ENCODE measurements at regions not wholly inside any gene's neighbourhood (a gene's known extent, or its start where the extent isn't known, plus 50 kb on each side); places are given as distances from the start of the nearest gene placed in this dataset.

GRCh38 chr3:144185276-144185675, 213.7 kb downstream of the DIPK2A start:
- TF ChIP-seq ZNF274 (IDR thresholded peaks at IDR 0.05; ENCODE audit: low read depth, low read length), result no peak

GRCh38 chr3:144187531-144188210, 216.0 kb downstream of the DIPK2A start:
- TF ChIP-seq ZNF274 (IDR thresholded peaks at IDR 0.05; ENCODE audit: low read depth, low read length), result no peak
- H3K4me3 ChIP-seq (ENCODE audit: low read length), result no peak overlapping the region

More at GRCh38 chr3:144185276-144185675, 213.7 kb downstream of the DIPK2A start:
- no peak overlapping the region for H3K4me3 ChIP-seq (ENCODE audit: low read length)

DNA sequence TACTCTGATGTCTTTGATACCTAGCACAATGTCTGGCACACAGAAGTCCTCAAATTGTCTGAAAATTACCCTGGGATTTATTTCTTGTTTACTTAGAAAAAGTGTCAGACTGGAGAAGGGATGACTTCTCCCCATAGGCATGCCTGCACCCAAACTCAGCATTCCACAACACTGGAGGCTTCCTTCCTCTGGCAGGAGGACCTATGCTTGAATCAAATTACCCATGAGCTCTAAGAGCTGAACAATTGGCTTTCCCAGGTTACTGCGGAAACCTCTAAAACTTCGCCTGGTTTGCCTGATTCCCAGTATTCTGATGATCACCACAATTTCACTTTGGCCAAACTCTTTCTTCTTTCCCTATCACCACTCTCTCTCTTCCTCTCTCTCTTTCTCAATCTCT, 217.4 kb downstream of the DIPK2A start:
- TF ChIP-seq ZNF274 (IDR thresholded peaks at IDR 0.05; ENCODE audit: low read depth, low read length), result no peak
- H3K4me3 ChIP-seq (ENCODE audit: low read length), result no peak overlapping the region

- no peak for TF ChIP-seq ZNF274 (IDR thresholded peaks at IDR 0.05; ENCODE audit: low read depth, low read length)
- no peak overlapping the region for H3K4me3 ChIP-seq (ENCODE audit: low read length)
Measured at GRCh38 chr3:144197116-144197515, 225.5 kb downstream of the DIPK2A start.

GRCh38 chr3:144197582-144197981, 226.0 kb downstream of the DIPK2A start:
- no peak for TF ChIP-seq ZNF274 (IDR thresholded peaks at IDR 0.05; ENCODE audit: low read depth, low read length)
- H3K4me3 ChIP-seq (ENCODE audit: low read length), result no peak overlapping the region

DNA sequence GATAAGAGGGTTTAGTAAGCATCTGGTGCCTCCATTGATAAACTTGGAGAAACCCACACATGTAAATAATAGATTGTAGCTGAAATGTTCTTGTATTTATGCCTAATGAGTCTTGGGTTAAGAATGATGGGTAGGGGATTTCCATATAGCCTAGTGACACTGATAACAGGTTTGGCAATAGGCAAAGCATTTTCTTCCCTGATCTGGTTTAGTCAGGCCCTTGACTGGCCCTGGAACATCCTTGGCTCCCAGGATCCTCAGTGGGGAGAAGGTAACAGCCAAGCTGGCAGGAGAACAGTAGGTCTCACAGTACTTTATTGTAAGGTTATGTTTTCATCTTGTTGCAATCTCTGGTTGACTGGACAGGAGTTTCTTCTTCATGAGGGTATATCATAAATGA, 228.4 kb downstream of the DIPK2A start:
- no peak overlapping the region for H3K4me3 ChIP-seq (ENCODE audit: low read length)
- no peak for TF ChIP-seq ZNF274 (IDR thresholded peaks at IDR 0.05; ENCODE audit: low read depth, low read length)

- H3K4me3 ChIP-seq (ENCODE audit: low read length), result no peak overlapping the region
- no peak for TF ChIP-seq ZNF274 (IDR thresholded peaks at IDR 0.05; ENCODE audit: low read depth, low read length)
Measured at GRCh38 chr3:144200466-144200865, 228.8 kb downstream of the DIPK2A start.

- no peak for TF ChIP-seq ZNF274 (IDR thresholded peaks at IDR 0.05; ENCODE audit: low read depth, low read length)
- no peak overlapping the region for H3K4me3 ChIP-seq (ENCODE audit: low read length)
Measured at GRCh38 chr3:144221761-144222160, 250.1 kb downstream of the DIPK2A start.

GRCh38 chr3:144229330-144229729, 257.7 kb downstream of the DIPK2A start:
- no peak for TF ChIP-seq ZNF274 (IDR thresholded peaks at IDR 0.05; ENCODE audit: low read depth, low read length)
- no peak overlapping the region for H3K4me3 ChIP-seq (ENCODE audit: low read length)

- no peak for TF ChIP-seq ZNF274 (IDR thresholded peaks at IDR 0.05; ENCODE audit: low read depth, low read length)
- no peak overlapping the region for H3K4me3 ChIP-seq (ENCODE audit: low read length)
Measured at GRCh38 chr3:144229953-144230352, 258.3 kb downstream of the DIPK2A start.

GRCh38 chr3:144235489-144235888, 263.9 kb downstream of the DIPK2A start:
- no peak overlapping the region for H3K4me3 ChIP-seq (ENCODE audit: low read length)
- TF ChIP-seq ZNF274 (IDR thresholded peaks at IDR 0.05; ENCODE audit: low read depth, low read length), result no peak

DNA sequence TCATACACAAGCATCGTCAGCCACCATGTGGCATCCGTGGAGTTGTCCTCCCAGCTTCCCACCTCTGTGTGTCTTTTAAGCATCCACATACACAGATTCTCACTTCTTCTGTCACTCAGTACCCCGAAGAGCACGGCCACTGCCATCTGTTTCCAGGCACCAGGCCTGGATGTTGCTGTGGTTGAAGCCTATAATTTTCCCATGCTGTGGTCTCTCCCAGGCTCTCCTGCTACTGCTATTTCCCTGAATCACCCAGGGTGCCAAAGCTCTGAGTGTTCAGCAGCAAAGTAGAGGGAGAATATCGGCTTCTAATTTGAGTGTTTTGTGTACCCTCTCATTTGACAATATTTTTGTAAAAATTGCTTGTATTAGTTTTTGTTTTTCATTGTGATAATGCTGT, 265.7 kb downstream of the DIPK2A start:
- TF ChIP-seq ZNF274 (IDR thresholded peaks at IDR 0.05; ENCODE audit: low read depth, low read length), result no peak

DNA sequence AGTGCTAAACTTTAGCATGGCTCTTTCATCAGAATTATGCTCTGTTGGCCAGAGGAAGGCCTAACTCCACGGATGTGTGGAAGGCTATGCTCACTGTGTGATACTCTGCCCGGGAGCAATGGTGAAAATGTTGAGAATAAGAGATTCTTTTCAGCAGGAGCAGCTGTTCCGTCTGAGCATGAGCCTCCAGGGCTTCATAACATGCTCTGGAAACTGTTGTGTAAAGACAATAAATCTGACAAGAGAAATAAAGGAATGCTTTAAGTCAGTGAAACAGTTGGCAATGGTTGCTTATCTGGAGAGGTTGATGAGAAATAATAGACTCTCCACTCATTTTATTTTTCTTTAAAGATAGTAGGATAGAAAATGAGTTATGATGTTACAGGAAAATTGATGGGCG, 269.8 kb downstream of the DIPK2A start:
- no peak for TF ChIP-seq ZNF274 (IDR thresholded peaks at IDR 0.05; ENCODE audit: low read depth, low read length)
- no peak overlapping the region for H3K4me3 ChIP-seq (ENCODE audit: low read length)

More for the DNA sequence above, 265.7 kb downstream of the DIPK2A start:
- H3K4me3 ChIP-seq (ENCODE audit: low read length), result no peak overlapping the region

GRCh38 chr3:144242747-144243146, 271.1 kb downstream of the DIPK2A start:
- no peak overlapping the region for H3K4me3 ChIP-seq (ENCODE audit: low read length)
- no peak for TF ChIP-seq ZNF274 (IDR thresholded peaks at IDR 0.05; ENCODE audit: low read depth, low read length)

GRCh38 chr3:144244662-144245061, 273.0 kb downstream of the DIPK2A start:
- TF ChIP-seq ZNF274 (IDR thresholded peaks at IDR 0.05; ENCODE audit: low read depth, low read length), result no peak
- no peak overlapping the region for H3K4me3 ChIP-seq (ENCODE audit: low read length)

GRCh38 chr3:144252896-144253295, 281.3 kb downstream of the DIPK2A start:
- no peak overlapping the region for H3K4me3 ChIP-seq (ENCODE audit: low read length)
- no peak for TF ChIP-seq ZNF274 (IDR thresholded peaks at IDR 0.05; ENCODE audit: low read depth, low read length)
